ENCODE measurements at regions not wholly inside any gene's neighbourhood (a gene's known extent, or its start where the extent isn't known, plus 50 kb on each side); places are given as distances from the start of the nearest gene placed in this dataset.

DNA sequence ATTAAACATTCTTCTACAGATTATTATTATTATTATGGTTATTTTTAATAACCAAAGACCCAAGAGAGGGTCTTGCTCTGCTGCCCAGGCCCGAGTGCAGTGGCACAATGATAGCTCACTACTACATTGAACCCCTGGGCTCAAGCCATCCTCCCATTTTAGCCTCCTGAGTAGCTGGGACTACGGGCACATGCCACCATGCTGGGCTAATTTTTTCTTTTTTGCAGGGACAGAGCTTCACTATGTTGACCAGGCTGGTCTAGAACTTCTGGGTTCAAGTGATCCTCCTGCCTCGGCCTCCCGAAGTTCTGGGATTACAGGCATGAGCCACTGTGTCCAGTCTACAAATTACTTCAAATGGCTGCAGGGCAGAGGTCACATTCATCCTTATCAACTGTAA is 179.8 kb downstream of the KCNRG start:
- DNase-seq (ENCODE audit: low read depth), result no peak

DNA sequence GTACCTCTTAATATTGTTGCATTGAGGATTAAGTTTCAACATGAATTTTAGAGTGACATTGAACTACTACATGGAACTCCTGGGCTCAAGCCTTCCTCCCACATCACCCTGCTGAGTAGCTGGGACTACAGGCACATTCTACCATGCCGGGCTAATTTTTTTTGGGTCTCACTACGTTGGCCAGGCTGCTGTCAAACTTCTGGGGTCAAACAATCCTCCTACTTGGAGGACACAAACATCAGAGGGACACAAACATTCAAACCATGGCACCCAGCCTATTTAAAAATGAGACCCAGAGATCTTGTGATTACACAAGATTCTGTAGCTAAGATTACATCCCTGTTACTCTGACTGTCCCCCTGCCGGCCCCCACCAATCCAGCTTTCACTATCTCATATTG is 180.9 kb downstream of the KCNRG start:
- DNase-seq (ENCODE audit: low read depth), result no peak

DNA sequence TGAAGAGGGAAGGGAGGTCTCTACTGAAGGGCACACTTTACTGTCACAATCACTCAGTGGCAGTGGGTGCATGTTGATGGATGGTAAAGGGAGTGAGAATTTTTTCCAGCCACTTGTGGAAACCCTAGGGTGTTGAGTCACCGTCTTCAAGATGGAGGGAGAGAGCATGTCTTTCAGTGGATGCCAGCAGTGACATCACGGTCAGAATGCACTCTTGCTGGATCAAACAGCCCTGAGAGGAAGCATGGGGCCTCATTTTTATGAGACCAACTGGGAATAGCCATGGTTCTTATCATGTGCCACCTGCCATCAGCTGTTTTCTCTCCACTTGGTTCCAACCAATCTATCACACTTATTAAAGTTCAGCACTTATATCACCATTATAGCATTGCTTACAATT is 182.5 kb downstream of the KCNRG start:
- no peak for DNase-seq (ENCODE audit: low read depth)

DNA sequence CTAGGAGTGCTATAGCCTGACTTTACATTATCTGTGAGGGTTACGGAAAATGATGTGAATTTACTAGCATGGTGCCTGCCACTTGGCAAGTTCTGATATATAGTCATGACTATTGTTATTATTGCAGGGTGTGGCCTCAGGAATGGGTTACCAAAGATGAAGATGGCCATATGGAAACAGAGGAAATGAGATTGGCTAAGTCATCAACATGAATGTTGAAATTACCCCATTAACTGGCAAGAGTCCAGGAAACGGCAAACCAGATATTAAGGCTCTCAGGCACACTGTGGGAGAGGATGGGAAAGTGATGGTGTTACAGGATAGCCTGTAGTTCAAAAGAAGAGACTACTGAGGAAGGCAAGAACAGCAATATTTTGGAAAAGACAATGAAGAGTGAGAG is 183.3 kb downstream of the KCNRG start:
- no peak for DNase-seq (ENCODE audit: low read depth)

DNA sequence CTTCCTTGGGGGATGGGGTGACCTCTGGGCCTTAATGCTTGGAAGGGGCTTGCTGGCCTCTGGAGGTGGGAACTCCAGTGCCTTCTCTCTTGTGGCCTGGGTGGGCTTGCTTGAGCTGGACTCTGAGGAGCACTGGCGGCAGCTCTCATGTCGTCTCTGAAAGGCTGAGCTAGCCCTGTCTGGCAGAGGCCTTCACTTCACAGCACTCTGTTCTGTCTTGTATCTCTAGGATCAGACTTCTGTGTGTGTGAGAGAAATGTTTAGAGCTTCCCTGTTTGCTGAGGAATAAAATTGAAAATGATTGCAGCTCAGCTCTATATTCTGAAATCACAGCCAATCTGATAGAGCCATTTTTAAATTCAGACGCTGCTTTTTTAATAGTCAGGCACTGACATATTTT is 185.3 kb downstream of the KCNRG start:
- DNase-seq (ENCODE audit: low read depth), result no peak

DNA sequence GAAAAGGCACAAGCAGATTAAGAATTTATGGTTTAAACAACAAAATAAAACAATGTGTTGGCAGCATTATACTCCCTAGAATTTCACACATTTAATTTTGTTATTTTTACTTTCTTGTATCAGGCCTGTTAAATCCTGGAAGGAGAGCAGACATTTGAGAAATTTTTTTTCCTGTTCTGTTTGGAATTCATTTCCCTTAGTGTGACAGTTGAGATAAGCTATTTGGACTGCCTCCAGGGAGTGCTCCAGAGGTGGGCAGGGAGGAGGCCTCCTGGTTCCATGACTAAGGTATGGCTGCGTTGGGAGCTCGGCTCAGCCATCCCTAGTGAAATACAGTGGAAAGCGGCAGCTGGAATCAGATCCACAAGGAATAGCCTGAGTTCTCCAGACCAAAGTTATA is 185.7 kb downstream of the KCNRG start:
- DNase-seq (ENCODE audit: low read depth), result no peak

DNA sequence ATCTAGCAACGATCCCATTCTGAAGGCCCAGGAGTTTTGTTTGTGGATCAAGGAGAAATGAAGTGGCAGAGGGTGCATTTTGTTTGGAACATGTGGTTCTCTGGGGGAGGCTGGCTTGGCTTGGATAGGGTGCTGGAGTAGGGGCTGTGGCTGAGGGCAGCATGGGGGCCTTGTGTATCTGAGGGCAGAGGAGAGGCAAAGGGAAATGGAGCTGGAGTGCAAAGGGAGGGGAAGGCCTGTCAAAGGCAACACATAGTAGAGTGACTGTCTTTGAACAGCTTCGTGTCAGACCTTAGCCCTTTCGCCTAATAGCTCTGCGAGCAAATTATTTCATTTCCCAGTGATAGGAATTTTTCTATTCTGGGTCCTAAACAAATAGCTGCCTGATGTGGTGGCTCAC is 187.2 kb downstream of the KCNRG start:
- no peak for DNase-seq (ENCODE audit: low read depth)

DNA sequence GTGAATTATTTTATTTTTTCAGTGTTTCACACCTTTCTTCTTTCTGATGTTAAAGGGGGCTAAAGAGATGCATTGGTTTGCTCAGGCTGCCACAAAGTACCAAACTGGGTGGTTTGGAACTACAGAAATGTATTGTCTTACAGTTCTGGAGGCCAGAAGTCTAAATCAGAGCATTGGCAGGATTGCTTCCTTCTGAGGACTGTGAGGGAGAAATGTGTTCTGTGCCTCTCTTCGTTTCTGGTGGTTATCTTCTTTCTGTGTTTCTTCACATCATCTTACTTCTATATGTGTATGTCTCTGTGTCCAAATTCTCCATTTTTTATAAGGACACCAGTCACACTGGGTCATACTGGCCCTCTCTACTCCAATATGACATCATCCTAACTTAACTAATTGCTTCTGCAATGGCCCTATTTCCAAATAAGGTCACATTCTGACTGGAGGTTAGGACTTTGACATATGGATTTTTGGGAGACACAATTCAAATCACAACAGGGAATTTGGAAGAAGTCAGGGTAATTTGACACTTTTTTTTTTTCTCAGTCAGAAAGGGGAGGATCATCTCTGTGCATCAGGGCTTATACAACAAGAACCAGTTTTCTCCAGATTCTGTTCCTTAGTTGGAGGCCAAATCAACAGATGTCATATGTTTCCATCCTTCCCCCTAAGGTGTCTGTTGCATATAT is 188.2 kb downstream of the KCNRG start:
- no peak for DNase-seq (ENCODE audit: low read depth)

DNA sequence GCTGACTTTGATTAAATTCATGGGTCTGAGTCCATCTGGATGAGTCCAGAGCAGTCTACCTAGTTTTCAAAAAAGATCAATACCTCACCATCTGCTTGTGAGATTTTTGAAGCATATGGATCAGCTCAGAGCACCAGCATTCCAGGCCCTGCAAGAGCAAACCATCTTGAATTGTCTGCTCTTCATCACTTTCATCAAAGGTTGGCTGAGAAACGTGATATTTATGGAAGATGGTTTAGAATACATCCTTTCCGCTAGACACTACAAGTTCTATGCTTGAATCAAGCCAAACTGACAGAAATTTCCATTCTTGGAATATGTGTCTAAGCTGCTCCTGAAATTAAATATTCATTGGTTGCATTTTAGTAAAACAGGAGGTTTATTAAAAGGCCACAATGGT is 190.3 kb downstream of the KCNRG start:
- no peak for DNase-seq (ENCODE audit: low read depth)

DNA sequence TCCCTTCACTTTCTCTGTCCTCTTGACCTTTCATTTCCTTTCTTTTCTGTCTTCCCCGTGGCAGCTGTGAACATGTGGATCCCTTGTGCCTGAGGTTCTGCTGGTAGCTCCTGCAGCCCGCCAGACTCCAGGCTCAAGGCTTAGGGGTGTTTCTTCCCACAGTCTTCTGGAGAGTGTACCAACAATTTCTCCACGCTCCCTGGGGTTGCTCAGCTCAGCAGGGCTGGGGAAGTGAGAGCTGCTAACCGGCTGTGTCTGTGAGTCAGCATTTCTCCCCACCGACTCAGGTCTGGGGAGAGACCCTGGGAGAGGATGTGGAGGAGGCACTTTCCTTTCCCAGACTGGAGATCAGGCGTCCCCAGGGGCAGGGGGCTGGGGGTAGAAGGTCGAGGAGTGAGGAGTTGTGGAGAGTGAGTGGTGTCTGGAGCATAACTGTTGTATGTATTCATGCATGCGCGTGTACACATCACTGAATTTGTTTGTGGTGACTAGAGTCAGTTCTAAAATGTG is 193.6 kb downstream of the KCNRG start:
- DNase-seq (ENCODE audit: low read depth), result no peak

DNA sequence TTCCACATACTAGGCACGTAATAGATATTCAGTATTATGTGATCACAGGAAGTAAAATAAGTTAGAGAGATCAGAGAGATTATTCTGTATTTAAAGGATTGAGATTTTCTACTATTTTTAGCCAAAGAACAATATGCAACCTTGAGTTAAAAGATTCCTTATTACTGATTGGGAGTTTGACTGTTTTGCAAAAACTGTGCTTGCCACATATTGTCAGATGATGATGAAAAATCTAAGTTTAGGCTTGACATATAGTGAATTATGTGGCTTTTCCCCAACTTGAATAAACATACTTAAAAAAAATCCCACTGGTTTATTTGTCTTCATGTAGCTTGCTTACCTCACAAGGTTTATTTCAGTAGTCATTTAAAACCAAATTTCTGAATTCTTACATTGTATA is 194.4 kb downstream of the KCNRG start:
- no peak for DNase-seq (ENCODE audit: low read depth)

DNA sequence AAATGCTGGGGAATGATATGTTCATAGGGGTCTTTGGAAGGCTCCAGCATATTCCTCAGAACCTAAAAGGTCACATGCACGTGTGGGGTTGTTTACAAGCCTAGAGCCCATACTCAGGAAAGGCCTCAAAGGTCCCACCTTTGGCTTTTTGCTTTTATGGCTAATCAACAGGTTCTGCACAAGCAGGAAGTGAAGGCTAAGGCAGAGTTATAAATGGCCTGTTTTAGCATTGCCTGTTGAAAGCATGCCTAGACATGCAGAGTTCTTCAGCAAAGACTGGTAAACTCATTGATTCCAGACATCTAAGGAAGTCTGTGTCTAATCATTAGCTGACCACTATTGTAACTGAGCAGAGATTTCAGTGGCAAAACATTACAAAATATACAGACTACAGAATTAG is 198.3 kb downstream of the KCNRG start:
- DNase-seq (ENCODE audit: low read depth), result no peak

DNA sequence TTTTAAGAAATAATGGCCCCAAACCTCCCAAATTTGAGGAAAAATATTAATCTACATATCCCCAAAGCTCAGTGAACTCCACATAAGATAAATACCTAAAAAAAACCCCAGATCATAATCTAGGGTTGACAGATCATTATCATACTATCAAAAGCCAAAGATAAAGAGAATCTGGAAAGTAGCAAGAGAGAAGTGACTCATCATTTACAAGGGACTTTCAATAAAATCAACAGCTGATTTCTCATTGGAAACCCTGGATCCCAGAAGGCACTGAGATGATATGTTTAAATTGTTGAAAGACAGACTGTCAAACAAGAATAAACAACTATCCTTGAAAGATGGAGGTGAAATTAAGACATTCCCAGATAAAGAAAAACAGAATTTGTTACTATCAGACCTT is 199.3 kb downstream of the KCNRG start:
- DNase-seq (ENCODE audit: low read depth), result no peak

DNA sequence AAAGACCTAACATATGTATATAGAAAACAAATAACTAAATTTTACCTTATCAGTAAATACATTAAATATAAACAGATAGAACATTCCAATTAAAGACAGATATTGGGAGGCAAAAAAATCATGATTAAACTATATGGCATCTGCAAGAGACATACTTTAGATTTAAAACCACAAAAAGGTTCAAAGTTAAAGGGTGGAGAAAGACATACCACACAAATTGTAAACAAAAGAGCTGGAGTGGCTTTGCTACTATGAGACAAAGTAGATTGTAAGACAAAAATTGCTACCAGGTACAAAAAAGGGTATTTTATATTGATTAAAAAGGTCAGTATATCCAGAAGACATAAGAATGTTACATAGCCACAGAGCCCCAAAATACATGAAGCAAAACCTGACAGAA is 200.2 kb downstream of the KCNRG start:
- no peak for DNase-seq (ENCODE audit: low read depth)

DNA sequence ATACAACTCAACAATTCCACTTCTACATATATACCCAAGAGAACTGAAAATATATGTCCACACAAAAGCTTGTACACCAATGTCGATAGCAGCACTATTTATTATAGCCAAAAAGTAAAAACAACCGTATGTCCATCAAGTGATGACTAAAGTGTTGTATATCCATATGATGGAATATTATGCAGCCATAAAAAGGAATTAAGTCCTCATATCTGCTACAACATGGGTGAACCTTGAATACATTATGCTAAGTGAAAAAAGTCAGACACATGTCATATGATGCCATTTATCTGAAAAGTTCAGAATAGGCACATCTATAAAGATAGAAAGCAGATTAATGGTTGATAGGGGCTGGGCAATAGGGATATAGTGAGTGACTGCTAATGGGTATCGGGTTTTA is 204.5 kb downstream of the KCNRG start:
- DNase-seq (ENCODE audit: low read depth), result no peak

DNA sequence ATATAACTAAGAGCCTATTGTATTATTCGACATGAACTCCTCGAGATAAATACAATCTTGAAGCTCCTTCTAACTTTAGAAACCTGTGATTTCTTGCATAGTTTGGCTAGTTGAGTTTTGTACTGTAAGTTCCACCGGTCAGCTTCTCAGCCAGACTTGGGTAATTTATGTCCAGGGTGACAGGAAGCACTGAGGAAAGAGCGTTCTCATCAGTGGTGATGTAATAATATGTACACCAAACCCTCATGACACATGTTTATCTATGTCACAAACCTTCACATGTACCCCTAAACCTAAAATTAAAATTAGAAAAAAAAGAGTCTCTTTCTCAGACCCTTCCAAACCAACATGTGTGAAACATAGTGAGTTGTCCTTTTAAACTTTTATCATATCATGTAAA is 205.7 kb downstream of the KCNRG start:
- no peak for DNase-seq (ENCODE audit: low read depth)

DNA sequence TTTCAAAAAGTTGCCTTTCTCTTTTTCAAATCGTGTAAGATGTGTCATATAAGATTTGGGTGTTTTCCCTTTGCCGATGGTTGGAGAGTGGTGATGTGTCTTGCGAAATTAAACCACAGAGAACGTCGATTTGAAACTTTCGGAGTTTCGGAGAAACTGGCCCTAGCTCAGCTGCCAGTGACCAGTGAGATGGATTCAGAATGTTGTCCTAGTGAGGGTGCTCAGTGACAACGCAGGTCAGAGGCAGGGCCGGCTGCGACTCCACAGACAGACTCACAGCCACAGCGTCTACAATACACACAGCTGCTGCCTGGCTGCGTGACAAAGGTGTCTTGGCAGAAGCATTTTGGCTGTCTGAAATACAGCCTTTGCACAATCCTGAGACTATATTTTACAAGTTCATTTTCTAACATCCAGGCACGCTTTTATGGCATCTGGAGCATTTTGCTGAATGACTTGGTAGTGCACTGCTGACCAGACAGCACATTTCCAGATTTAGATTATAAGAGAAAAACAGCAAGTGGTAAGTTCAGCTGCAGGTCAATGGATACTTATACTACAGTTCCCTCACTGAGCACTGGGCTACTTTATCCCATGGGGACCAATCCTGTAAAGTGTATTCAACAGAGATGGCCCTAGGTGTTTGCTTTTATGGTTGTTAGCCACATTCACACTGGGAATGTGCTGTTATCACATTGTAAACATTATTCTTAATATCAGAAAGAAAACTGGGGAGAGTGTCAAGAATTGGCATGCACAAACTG is 207.5 kb downstream of the KCNRG start:
- no peak for DNase-seq (ENCODE audit: low read depth)

DNA sequence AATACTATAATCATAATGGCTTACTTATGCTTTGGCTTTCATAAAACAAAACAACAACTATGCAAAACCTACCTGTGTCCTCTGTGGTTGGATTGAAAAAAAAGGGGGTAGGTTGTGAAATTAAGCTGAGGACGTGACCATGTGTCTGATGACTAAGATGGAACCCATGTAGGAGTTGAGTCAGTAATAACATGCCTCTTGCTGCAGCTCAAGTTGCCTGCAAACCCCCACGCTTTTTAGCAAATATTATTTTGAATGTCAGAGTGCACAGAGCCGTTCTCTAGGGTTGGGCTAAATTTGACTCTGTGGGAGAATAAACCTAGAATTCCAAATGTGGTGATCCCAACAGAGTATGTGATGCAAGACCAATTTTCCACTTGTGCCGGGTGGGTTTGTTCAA is 209.3 kb downstream of the KCNRG start:
- DNase-seq (ENCODE audit: low read depth), result no peak

DNA sequence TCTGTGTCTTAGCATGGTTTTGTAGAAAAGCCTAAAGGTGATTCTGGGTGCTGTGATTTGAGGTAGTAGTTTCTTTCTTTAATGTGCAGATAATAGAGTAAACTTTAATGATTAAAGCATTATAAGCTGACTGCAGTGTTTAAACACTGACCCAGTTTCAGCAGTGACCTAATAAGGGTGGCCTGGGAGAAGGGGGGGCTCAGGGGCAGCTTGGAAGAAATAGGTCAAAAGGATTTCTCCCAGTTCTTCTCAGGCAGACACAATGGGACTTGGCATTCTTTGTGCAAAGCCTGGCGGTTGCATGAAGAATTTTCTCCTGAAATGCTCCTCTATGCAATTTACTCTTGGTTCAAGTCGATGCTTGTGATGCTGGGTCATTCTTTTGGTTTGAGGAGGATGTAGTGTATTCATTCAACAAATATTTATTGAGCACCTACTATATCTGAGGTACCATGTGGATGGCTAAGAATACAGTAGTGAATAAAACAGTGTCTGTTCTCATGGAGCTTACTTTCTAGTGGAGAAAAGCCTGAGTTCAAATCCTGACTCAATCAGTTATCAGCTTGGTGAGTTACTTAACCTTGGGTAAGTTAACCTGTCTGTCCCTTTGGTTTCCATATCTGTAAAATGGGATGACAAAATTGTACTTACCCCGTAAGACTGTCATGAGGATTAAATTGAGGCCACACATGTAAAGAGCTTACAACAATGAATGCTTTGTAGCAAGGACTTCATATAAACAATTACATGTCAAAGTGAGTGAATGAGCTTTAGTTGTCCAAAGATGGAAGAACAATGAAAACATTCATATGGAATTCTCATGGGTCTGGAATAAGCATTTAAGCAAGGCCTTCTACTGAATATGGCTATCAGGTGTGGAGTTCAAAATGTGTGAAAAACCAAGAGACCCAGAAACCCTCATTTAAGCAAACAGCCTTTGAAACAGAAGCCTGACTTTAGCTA is 210.2 kb downstream of the KCNRG start:
- no peak for DNase-seq (ENCODE audit: low read depth)

DNA sequence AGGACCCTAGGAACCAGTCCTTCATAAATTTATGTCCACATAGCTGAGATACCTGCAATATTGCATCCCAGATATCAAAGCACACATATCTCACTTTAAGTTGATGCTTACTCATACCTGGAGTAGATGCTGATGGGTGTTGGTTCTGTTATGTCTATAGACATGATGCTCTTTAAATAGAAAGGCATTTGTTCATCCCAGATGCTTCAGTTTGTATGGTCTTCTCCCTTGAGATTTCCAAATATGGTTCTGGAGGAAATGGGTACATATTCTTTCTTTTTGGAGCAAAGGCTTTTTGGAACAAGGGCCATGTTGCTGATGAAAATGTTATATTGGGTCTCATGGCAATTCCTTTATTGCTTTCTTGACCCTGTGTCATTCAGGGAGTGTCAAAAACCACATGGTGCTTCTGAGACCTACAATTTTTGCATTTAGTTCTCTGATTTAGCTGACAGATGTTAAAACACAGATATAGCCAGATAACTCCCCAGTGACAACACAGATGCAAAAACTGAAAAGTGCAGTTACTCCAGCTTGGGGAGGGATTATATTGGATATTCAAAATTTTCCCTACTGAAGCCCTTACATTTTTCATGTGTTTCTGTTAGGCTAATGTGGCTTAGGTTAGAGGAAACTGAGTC is 211.4 kb downstream of the KCNRG start:
- no peak for DNase-seq (ENCODE audit: low read depth)

DNA sequence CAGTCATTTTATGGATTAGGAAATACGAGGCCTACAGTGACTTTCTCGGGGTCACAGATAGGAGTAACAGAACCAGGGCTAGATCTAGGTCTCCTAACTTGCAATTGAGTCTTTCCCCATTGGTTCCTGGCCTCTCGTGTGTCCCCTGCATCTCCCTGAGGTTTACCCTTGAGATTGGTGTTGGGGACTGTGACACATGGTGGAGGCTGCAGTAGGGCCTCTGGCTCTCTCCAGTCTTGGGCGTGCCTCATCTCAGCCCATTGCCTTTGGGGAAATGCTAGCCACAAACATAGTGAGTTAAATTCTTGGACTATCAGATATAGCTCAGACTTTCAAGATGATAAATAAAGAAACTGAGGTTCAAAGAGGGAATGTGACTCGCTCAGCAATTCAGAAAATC is 212.1 kb downstream of the KCNRG start:
- DNase-seq (ENCODE audit: low read depth), result no peak

DNA sequence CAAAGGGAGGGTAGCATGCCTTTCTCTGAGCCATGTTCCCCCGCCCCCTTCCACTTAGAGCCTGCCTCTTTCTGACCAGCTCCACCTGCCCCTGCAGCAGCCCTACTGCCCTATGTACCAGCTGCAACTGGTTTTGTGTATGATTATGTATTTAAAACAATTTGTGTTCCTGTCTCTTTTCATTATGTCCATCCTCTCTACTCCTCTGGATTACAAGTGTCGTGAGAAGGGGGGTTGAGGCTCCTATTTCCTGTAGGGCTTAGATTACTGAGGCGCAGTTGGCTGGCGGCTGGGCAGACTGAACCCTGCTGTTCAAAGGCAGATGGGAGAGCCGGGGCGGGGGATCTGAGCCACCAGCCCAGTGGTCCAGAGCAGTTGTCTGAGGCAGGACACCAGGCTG is 213.3 kb downstream of the KCNRG start:
- DNase-seq (ENCODE audit: low read depth), result no peak

Measured in activated T-helper 1 cell treated with Interleukin-2 at 50 U/mL for 16 hours (primary cell).